Epidermal melanocyte (primary cell): ENCODE measurements at regions not wholly inside any gene's neighbourhood (a gene's known extent, or its start where the extent isn't known, plus 50 kb on each side); places are given as distances from the start of the nearest gene placed in this dataset.

Source experiments
- DNase-seq: peaks from one replicate; pipeline ENCODE4 v3.0.0; 2011; ENCODE audit warnings: low spot score; ENCODE audit not compliant: insufficient read length

DNA sequence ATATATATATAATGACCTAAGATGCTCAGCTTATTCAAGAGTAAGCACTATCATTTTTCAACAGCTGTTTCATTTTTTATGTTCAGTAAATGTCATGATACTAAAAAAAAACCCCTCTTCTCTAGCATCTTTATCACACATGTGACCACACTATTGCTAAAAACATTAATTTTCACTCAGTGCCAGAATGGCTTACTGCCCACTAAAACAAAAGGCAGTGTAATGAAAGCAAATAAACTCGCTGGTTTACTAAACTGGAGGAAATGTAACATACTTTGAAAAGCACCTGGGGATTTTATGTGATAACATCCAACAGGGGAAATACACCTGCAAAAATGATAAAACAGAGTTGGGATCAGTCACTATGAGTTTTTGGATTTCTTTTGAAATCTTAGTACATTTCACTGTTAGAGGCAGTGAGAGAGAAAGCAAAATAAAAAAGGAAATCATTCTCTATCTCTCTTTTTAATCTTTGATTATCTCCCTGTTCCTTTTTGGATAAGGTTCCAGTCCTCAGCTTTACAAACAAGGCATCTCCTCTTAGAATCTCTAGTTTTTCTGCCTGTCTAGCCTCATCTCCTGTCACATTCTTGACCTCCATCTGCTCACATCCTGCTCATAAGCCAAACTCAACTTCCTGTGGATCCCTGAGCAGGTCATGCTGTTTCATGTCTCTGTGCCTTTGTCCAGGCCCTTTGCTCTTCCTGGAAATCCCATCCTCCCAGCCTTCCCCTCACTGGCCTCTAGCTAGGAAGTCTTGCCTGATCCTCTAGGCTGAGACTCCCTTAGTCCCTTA lies 338.0 kb downstream of the MAN2A1 start:
- no peak for DNase-seq

DNA sequence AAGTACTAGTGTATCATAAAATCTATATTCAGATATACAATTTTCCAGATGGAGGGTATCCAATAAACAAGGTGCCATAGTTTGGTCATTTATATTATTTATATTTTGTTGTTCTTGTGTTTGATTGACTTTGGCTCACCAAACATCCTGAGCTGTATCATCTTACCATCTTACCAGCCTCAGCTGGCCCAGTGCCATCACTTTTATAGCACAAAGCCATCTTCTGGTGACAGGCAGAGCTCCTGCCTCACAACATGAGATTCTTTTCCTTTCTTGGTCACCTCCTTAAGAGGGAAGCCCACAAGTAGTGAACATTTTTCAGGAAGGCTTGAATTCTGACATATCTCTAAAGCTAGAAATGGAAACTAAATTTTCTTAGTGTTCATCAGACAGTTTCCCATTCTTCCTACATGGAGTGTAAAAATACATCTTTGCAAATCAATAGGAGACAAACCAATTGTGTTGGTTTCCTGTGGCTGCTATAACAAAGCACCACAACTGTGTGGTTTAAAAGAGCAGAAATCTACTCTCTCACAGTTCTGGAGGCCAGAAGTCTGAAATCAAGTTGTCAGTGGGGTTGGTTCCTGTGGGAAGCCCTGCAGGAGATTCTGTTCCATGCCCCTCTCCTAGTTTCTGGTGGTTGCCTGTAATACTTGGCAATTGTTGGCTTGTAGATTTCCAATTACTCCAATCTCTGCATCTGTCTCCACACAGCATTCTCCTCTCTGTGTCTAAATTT lies 341.8 kb downstream of the MAN2A1 start:
- no peak for DNase-seq

DNA sequence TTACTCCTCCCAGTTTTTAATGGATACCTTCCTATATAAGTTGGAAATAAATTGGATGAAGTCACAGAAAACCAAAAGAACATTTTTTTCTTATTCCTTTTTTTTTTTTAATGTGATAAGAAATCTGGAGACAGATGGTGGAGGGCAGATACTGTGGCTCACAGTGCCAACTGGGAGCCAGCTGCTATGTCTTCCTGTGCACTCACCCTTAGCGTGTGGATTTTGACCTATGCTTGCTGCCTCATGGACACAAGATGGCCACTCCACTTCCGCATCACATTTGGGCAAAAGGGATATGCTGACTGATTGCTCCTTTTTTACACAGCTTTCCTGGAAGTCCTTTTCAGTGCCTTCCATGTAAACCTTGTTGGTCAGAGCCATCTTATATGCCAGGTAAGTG lies 342.6 kb downstream of the MAN2A1 start:
- no peak for DNase-seq

DNA sequence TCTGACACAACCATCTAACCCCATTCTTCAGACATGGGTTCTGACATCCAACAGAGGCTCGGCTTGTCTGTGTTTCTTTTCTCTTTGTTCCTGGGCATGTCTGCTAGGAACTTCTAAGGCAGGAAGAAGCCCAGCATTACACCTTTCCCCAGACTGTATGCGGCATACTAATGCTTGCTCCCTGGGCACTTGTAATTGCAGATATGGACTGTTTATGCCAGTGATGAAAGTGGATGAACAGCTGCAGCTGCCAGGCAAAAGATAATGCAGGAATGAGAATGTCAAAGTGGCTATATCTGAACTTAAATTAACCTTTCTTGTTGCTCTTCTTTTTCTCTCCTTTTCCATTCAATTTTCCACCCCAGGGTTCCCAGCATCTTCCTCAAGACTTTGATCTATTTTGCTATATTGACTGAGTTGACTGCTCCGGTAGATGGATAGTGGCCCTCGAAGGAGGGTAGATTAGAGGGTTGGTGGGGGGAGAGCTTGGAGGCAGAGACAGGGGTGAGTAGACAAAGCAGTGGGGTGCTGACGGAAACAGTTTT lies 344.4 kb downstream of the MAN2A1 start:
- no peak for DNase-seq

DNA sequence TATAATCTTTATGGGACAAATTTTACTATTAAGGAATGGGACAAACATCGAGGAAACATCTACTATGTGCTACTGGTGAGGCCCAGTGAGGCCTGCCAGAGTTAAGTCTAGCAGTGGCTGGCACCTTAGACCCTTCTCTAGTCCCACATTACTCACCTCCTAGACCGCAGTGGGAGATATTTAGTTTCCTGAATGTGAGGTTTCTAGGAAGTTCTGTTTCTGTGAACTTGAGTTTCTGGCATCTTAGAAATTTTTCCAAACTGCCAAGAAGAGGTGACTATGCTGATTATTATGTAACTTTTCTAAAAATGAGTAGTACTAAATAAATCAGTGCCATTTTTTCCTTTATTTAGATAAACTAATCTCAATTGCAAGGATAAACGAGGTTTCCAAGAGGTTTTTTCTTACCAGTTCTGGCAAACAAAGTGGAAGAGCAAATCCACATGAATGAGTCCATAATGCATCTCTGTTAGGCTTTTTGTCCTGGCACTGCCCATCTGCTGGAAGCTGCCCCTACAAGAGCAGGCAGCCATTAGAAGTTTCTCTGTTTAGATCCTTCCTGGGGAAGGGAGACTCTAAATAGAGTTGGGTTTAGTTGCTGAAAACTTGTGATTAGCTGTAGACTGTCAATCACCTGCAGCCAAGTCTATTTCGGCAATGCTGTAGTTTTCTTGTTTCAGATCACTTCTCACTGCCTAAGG lies 348.7 kb downstream of the MAN2A1 start:
- DNase-seq, result no peak

DNA sequence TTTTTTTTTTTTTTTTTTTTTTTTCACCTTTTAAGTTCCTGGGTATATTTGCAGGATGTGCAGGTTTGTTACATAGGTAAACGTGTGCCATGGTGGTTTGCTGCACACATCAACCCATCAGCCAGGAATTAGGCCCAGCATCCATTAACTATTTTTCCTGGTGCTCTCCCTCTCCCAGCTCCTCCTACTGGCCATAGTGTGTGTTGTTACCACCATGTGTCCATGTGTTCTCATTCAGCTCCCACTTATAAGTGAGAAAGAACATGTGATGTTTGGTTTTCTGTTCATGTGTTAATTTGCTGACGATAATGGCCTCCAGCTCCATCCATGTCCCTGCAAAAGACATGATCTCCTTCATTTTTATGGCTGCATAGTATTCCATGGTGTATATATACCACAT lies 350.5 kb downstream of the MAN2A1 start:
- no peak for DNase-seq

DNA sequence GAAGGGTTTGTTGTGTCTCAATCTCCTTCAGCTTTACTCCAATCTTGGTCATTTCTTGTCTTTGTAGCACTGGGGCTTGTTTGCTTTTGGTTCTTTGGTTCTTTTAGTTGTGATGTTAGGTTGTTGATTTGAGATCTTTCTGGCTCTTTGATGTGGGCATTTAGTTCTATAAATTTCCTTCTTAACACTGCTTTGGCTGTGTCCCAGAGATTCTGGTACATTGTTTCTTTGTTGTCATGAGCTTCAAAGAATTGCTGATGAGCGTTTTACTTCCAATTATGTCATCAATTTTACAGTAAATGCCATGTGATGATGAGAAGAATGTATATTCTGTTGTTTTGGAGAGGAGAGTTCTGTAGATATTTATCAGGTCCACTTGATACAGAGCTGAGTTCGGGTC lies 353.3 kb downstream of the MAN2A1 start:
- no peak for DNase-seq

DNA sequence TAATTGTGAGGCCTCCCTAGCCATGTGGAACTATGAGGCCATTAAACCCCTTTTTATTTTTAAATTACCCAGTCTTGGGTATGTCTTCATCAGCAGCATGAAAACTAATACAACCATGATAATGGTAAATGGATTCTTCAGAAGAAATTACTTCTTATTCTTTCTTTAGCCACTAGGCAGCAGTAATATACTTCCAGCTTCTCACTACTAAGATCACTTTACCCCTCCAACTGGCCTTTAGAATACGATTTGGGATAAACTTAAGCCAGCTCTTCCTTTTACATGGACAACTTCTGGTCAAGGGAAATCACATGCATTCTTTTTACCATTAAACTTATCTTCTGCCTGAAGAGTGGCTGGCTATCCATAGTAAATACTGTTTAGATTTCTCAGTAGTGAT lies 355.4 kb downstream of the MAN2A1 start:
- DNase-seq, result no peak

DNA sequence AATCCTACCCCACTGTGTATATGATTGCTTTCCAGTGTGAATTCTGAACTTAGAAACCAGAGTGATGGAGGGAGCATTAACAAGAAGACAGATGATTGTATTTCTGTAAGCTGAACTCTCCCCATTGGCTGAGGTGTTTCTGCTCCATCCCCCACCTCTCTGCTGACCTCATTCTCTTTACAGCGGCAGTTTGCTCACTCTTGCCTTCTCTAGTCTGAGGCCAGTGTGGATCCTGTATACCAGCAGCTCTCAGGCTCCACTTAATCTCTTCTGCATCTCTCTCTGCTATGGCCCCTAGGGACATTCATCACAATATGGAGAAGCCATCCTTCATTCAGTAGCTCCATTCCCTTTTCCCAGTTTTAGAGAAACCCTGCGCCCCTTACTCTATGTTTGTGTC lies 358.8 kb downstream of the MAN2A1 start:
- no peak for DNase-seq

DNA sequence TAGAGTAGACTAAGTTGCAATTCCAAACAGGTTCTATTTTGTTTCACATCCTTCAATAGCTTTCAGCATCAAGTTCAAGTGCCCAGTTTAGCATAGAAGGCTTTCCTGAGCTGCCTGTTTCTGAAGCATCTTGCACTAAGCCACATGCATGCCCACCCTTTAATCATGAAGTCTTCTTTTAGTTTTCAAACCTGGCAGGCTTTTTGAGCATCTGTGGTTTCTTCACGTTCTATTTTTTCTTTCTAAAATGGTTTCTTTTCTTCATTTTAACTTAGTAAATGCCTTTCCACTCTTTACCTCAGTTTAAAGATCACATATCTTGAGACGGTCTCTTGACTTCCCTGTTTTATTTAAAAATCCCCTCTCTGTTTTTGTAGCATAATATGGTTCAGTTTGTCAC lies 360.1 kb downstream of the MAN2A1 start:
- DNase-seq, result no peak

DNA sequence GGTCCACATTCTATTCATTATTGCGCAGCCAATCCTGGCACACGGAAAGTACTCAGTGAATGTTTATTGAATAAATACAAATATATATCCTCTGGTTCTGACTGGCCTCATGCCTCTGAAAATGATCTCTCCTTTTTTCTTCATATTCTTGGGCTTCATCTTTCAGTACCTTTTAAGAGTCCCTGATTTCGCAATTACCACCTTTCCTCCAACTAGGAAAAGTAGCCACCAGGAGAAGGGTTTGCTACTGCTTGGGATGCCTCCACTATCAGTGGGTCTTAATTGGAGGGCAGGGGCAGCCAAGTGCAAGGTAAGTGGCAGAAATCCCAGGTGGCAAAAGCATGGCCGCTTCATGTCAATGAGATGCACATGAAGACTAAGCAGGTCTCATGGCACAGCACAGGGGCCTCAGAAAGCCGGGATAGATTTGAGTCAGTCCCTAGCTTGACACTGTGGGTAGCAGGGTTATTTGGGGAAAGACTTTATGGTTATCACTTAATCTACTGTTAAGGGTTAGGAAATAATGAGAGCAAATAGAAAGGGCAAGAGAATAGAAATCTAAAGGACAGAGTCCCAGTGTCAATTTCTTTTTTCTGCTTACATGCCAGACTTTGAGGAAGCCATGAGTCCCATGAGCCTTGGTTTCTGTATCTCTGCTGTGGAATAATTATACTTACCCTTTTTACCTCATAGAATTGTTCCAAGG lies 361.1 kb downstream of the MAN2A1 start:
- DNase-seq, result no peak

DNA sequence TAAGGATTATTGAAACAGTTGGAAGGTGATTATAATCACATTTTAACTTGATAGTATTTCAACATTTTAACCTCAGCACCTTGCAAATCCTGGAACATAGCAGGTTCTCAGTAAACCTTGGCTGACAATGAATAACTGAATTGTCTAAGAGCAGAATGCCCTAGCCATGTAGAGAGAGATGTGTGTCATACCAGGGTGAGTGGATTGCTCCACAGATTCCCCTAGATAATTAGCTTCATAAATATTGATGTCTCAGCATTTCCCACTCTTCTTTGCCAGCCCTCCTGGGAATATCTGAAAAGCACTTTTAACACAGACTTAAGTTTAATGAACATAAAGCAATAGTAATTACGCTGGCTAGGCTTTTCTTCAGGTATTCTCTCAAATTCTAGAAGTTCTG lies 363.5 kb downstream of the MAN2A1 start:
- no peak for DNase-seq

DNA sequence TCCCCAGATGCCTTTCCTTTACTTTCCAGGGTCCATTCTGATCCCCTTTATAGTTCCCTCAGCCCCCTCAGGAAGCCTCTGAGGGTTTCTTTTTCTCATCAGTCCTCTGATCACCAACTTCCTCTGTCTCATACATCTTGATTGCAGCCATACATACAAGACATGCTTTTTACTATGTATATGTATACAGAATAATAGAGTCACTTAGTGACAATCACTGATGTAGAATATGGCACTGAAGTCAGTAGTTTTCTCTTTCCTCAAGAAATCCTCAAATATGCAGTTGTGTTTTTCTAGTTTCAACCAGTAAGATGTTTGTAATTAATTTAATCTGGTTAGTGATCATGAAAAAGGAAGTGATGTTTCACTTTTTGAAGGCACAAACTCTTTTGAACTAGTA lies 364.1 kb downstream of the MAN2A1 start:
- DNase-seq, result no peak

DNA sequence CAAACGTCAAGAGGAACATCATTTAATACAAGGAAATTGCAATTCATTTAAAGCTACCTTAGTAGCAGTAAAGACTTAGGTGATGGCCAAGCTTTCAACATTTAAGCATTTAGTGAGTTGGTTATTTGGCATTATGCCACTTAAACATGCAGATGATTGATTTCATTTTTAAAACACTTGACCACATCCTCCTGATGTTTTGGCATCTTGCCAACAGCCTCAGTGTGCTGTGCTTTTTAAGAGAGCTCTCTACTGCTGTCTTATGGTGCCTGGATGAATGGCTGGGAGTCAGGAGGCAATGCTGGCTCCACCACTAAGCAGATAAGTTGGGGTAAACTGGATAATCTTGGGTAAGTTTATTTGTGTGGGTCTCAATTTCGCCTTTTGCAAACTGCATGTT lies 364.5 kb downstream of the MAN2A1 start:
- peak; percentile 49 for DNase-seq

DNA sequence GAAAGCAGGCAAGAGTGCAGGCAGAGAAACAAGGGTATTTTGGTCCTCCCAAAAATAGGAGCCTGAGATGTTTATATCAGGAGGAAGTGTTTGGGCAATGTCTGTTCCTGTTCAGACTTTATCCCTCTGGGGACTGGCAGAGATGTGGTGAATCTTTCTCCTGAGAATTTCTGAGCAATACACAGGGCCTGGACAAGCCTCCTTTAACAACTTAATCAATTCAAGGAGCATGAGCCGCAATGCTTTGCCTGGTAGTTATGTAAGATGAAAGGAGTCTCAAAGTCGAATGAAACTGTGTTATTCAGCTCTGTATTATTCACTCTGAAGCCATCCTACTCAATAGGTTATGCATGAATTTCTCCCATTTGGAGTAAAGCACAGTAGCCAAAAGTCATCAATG lies 365.6 kb downstream of the MAN2A1 start:
- DNase-seq, result no peak

DNA sequence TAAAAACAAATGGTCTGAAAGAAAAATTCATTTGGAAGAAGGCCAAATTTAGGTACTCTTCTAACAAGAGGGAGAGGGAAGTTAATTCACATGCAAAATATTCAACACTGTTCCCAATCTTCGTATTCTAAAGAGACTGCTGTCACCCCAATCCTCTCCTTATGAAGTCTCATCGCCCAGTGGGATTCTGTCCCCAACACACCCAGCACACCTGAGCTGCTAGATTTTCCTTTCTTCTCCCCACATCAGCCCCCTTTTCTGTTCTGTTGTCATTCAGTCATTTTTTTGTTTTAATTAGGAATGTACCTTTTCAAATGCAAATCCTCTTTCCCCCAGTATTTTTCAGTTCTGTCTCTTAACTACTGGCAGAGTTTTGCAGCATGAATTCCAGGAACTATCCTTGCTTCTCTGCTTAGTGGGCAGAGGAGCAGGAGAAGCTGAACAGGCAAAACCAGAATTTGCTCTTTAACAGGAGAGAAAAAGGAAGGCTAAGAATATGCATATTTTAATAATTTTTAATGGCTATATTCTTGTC lies 366.9 kb downstream of the MAN2A1 start:
- DNase-seq, result no peak

DNA sequence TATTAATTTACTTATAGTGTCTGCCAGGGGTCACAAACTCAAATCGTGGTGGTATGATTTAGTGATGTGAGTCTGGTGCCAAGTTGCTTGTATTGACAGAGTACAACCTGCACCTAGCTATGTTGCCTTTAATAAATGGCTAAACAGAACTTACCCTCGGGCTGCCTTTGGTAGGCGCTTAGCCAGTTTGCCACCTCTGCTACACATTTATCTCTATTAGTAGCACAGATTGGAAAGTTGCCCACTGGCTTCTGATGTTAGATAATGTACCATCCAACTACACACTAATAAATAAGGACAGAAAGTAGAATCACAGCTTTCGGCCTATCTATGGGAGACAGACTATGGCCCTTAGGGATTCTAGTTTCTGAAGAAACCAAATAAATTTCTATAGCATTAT lies 368.4 kb downstream of the MAN2A1 start:
- no peak for DNase-seq

DNA sequence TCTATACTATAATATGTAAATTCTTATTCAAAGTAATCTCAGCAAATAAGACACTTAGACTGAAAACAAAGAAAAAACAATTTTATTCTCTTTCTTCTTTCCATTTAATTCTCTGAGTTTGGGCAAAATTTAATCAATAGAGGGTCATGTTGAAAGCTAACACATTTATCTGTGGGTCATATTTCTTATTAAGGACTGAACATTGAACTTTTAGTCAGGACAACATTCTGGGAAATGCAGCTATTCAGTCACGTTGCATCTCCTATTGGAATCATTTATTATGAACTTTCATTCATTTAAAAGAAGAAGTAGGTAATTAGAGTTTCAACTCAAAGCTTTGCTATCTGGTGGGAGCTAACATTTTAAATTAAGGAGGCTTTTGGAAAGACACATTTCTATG lies 372.5 kb downstream of the MAN2A1 start:
- DNase-seq, result no peak

DNA sequence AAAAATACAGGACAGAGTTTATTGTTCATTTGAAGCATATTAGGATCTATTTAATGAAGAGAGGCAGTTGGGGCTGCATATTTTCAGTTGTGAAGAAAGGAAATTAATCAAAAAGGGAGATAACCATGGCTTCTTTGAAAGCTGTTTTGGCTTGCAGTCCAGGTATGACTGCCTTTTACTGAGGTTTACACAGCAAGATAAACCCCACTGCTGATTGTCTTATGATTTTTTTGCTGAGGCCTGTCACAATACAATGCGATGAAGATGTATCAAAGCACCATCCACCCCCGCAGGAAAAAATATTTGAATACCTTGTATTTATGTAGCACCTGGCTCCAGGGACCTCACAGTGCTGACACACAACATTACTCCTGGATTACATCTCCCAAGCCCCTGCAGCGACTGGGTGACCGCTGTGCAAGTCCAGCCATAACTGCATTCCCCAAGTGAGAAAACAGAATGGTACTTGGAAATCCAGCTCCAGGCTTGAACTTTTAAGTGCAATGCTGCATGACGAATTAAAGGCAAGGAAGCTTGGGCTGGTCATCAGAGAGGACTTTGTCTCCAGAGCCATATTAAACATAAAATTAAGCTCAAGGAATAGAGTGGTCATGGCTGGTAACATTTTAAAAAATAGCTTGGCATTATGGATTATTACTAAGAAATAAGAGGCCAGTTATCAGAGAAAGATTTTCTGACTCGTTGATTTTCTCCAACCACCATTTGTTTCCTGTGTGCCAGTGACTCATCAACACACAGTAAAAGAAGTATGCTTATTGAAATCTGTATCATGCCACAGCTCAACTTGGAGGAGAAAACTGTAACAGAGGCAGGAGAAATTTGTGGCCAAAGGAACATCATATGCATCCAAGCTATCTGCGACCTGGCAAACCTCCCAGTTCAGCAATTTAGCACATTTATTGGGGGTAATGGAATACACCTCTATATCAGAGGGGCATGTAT lies 374.2 kb downstream of the MAN2A1 start:
- DNase-seq, result no peak

DNA sequence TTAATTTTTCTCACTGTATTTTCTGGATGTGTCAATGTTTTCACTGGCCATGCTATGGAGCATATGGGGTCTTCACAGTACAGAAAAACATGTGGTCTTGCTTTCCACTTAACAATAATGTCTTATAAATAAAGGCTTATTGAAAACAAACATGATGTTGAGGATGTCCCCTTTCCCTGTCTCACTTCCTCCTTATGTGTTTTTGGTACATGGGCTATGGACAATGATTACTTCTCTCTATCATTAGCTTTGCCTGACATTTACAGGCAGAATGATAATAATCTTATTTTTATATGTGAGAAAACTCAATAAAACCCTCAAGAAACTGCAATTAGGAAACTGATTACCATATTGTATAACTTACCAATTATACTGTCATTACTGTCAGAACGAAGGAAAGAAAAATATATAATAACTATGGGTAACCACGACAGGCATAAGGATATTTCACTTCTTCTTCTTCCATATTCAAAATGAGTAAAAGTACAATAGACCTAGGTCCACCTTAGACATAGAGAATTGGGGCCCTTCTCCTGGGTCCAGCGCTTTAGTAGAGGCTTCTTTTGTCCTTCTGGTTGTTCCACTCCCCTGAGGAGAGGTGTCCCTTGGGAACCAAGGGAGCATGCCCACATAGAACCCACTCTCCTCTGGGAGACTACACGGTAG lies 375.0 kb downstream of the MAN2A1 start:
- no peak for DNase-seq
